GM23248 (cell line): ENCODE measurements at regions not wholly inside any gene's neighbourhood (a gene's known extent, or its start where the extent isn't known, plus 50 kb on each side); places are given as distances from the start of the nearest gene placed in this dataset.

Experiments
- DNase-seq: peaks from one replicate; pipeline ENCODE4 v3.0.0-alpha.2; 2015
- H2AFZ ChIP-seq: fragments of 200-600 bp; sonication (generic); 2 replicates; pipeline ENCODE4 v1.6.1; 2016; ENCODE audit warnings: antibody characterized with exemption
- H3F3A ChIP-seq: fragments of 200-600 bp; sonication (generic); 2 replicates; pipeline ENCODE4 v1.6.1; 2016; ENCODE audit warnings: mild to moderate bottlenecking, antibody characterized with exemption, mixed run types; ENCODE audit not compliant: insufficient read depth
- H3K27ac ChIP-seq: fragments of 200-600 bp; sonication (generic); 2 replicates; pipeline ENCODE4 v1.5.1; 2016; ENCODE audit warnings: mild to moderate bottlenecking
- H3K27me3 ChIP-seq: fragments of 200-600 bp; sonication (generic); replicated peaks from 2 replicates; pipeline ENCODE4 v1.6.1; 2016; ENCODE audit warnings: mild to moderate bottlenecking; ENCODE audit not compliant: insufficient read depth
- H3K36me3 ChIP-seq: fragments of 200-600 bp; sonication (generic); 2 replicates; pipeline ENCODE4 v1.6.1; 2016; ENCODE audit warnings: low read depth, mild to moderate bottlenecking
- H3K4me1 ChIP-seq: fragments of 200-600 bp; sonication (generic); 2 replicates; pipeline ENCODE4 v1.6.1; 2016; ENCODE audit warnings: mild to moderate bottlenecking; ENCODE audit not compliant: insufficient read depth
- H3K4me2 ChIP-seq: fragments of 200-600 bp; sonication (generic); one replicate; pipeline ENCODE4 v1.6.1; 2016; ENCODE audit warnings: mild to moderate bottlenecking; ENCODE audit not compliant: unreplicated experiment
- H3K4me3 ChIP-seq: fragments of 200-600 bp; sonication (generic); 2 replicates; pipeline ENCODE4 v1.5.1; 2016; ENCODE audit warnings: mild to moderate bottlenecking
- H3K79me2 ChIP-seq: fragments of 200-600 bp; sonication (generic); 2 replicates; pipeline ENCODE4 v1.6.1; 2016; ENCODE audit warnings: mild to moderate bottlenecking; ENCODE audit not compliant: insufficient read depth
- H3K9ac ChIP-seq: fragments of 200-600 bp; sonication (generic); 2 replicates; pipeline ENCODE4 v1.6.1; 2016; ENCODE audit warnings: mild to moderate bottlenecking
- H3K9me2 ChIP-seq: fragments of 200-600 bp; sonication (generic); 2 replicates; pipeline ENCODE4 v1.6.1; 2016; ENCODE audit warnings: mixed run types, mild to moderate bottlenecking, moderate library complexity; ENCODE audit not compliant: insufficient read depth
- H3K9me3 ChIP-seq: fragments of 200-600 bp; sonication (generic); one replicate; pipeline ENCODE4 v1.6.1; 2017; ENCODE audit warnings: low read depth
- H4K20me1 ChIP-seq: fragments of 200-600 bp; sonication (generic); 2 replicates; pipeline ENCODE4 v1.6.0; 2016; ENCODE audit not compliant: insufficient read depth
- EZH2 ChIP-seq: fragments of 200-600 bp; sonication (generic); IDR thresholded peaks from 2 replicates; pipeline ENCODE4 v1.6.1; 2018; ENCODE audit warnings: antibody characterized with exemption, mild to moderate bottlenecking; ENCODE audit not compliant: insufficient read depth, poor library complexity, severe bottlenecking
- EZH2phosphoT487 ChIP-seq: fragments of 200-600 bp; sonication (generic); IDR thresholded peaks from 2 replicates; pipeline ENCODE4 v1.6.1; 2018; ENCODE audit warnings: antibody characterized with exemption, moderate library complexity, mild to moderate bottlenecking, low read depth; ENCODE audit not compliant: insufficient read depth
- WGBS, 2 experiments: methylation state at CpG; one replicate each; pipeline ENCODE4 v1.1.6; 2015 to 2017; ENCODE audit warnings: low lambda C conversion rate in 2 of 2, low coverage in 1 of 2; ENCODE audit errors: missing lambda C conversion rate in 2 of 2; 5-methylcytosine and 5-hydroxymethylcytosine counted together
- in situ Hi-C: fragments of 300-500 bp; cut with MboI; formaldehyde crosslinking; loops from 2 replicates; pipeline ENCODE4 v1.15.0; 2020

- no peaks in the 10 kb centered on the region for H4K20me1 ChIP-seq
- TF ChIP-seq EZH2phosphoT487 (no peak), EZH2 (no peak)
- H3K27ac ChIP-seq, result no peak overlapping the region
- WGBS, 2 experiments, result 75 to 78% methylated on average over 1 of the region's 1 CpG
- no peaks in the 10 kb centered on the region for H3K79me2 ChIP-seq
- H3K9me2 ChIP-seq, result no peaks in the 10 kb centered on the region
- H3K9ac ChIP-seq, result no peak overlapping the region
- H3F3A ChIP-seq, result no peaks in the 10 kb centered on the region
- H3K27me3 ChIP-seq, result no peaks in the 10 kb centered on the region
- in situ Hi-C loops, result no loop called here
- H3K9me3 ChIP-seq, result no peaks in the 10 kb centered on the region
- H2AFZ ChIP-seq, result no peak overlapping the region
- no peak overlapping the region for H3K4me3 ChIP-seq
- no peak overlapping the region for H3K4me2 ChIP-seq
- DNase-seq, result no peak
- H3K4me1 ChIP-seq, result no peaks in the 10 kb centered on the region
- no peaks in the 10 kb centered on the region for H3K36me3 ChIP-seq
These were observed 346.3 kb upstream of the CDH11 start for GRCh38 chr16:65468133-65468532.

DNA sequence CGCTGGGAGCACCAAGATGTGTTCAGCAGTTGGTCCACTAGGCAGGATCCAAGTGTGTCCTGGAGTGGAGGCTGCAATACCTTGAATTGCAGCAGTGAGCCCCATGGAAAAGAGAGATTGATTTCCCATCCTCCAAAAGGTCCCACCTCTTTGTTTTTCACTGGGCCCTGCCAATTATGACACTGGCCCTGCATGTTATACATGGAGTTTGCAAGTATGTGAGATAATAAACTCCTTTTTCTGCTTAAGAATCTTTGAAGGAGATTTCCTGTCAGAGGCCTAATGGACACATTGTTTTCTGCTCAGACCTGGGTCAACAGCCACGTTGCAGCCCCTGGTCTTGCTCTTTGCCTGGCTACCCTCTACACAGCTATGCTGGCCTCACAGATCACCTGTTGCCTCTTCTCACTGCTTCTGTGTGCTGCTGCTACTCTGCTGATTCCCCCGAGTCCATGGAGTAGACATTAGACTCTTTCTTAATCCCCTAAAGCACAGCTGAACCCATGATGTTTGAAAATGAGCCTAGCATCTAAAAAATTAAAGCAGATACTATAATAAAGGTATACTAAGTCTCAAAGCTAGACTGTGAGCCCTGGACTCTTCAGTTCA, 341.9 kb upstream of the CDH11 start:
- no peak overlapping the region for H2AFZ ChIP-seq
- in situ Hi-C loops, result no loop called here
- no peaks in the 10 kb centered on the region for H3K27me3 ChIP-seq
- H3K9me2 ChIP-seq, result no peaks in the 10 kb centered on the region
- no peak for DNase-seq
- no peak overlapping the region for H3K27ac ChIP-seq
- no peak overlapping the region for H3K4me3 ChIP-seq
- H3K4me1 ChIP-seq, result no peaks in the 10 kb centered on the region
- H3K79me2 ChIP-seq, result no peaks in the 10 kb centered on the region
- no peaks in the 10 kb centered on the region for H3F3A ChIP-seq
- 59 to 66% methylated on average over 3 of the region's 3 CpGs for whole genome bisulfite sequencing, 2 experiments
- H3K9ac ChIP-seq, result no peak overlapping the region
- H3K9me3 ChIP-seq, result no peaks in the 10 kb centered on the region
- H3K4me2 ChIP-seq, result no peak overlapping the region
- H3K36me3 ChIP-seq, result no peaks in the 10 kb centered on the region
- TF ChIP-seq EZH2 (no peak), EZH2phosphoT487 (no peak)
- H4K20me1 ChIP-seq, result no peaks in the 10 kb centered on the region

DNA sequence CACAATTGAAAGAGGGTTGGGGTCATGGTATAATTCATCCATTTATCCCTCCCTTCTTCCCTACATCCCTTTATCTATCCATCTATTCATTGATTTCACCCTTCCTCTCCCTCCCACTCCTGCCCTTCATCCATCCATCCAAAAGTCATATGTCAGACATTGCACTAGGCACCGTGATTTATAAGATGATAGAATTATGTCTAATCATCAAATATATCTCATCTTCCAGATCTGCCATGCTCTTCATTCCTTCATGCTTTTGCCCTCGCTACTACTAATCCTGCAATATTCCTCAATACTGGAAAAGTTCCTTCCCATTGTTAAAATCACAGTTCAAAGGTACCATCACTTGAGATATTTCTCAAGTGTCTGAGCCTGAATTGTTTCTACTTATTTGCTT, 335.2 kb upstream of the CDH11 start:
- H3K9ac ChIP-seq, result no peak overlapping the region
- H3K27me3 ChIP-seq, result no peaks in the 10 kb centered on the region
- no peaks in the 10 kb centered on the region for H3K9me2 ChIP-seq
- H3F3A ChIP-seq, result no peaks in the 10 kb centered on the region
- H3K36me3 ChIP-seq, result no peaks in the 10 kb centered on the region
- H3K4me1 ChIP-seq, result no peaks in the 10 kb centered on the region
- no peak overlapping the region for H3K4me3 ChIP-seq
- no peaks in the 10 kb centered on the region for H4K20me1 ChIP-seq
- TF ChIP-seq EZH2phosphoT487, result no peak
- no peak for TF ChIP-seq EZH2
- 62 to 69% methylated on average over 2 of the region's 2 CpGs for WGBS, 2 experiments
- H2AFZ ChIP-seq, result no peak overlapping the region
- no peak overlapping the region for H3K4me2 ChIP-seq
- no peaks in the 10 kb centered on the region for H3K9me3 ChIP-seq
- no peaks in the 10 kb centered on the region for H3K79me2 ChIP-seq
- no peak overlapping the region for H3K27ac ChIP-seq
- no peak for DNase-seq
- in situ Hi-C loops, result no loop called here

DNA sequence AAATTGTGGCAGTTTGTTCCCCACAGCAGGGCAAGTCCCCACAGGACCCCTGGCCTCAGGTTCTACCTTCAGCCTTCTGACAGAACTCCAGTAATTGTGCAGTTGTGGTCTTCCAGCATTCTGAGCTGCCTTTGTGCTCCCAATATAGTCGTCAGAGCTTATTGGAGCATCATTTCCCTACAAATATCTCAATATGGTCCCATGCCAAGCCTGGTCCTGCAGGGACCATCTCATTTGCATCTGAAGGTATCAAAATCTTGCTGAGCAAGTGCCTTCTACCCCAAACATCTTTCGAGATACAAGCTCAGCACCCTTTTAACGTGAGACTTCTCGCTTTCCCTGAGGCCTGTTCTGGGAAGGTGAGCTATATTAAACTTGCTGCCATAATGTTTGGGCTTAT, 333.9 kb upstream of the CDH11 start:
- H3K36me3 ChIP-seq, result no peaks in the 10 kb centered on the region
- no peak overlapping the region for H3K9ac ChIP-seq
- no peaks in the 10 kb centered on the region for H4K20me1 ChIP-seq
- no peak overlapping the region for H3K4me3 ChIP-seq
- no peak for DNase-seq
- no peaks in the 10 kb centered on the region for H3K79me2 ChIP-seq
- in situ Hi-C loops, result no loop called here
- TF ChIP-seq EZH2phosphoT487 (no peak), EZH2 (no peak)
- H3K9me3 ChIP-seq, result no peaks in the 10 kb centered on the region
- H3K9me2 ChIP-seq, result no peaks in the 10 kb centered on the region
- no peaks in the 10 kb centered on the region for H3K27me3 ChIP-seq
- no peak overlapping the region for H3K4me2 ChIP-seq
- H3F3A ChIP-seq, result no peaks in the 10 kb centered on the region
- 97 to 98% methylated on average over 4 of the region's 4 CpGs for WGBS, 2 experiments
- H3K4me1 ChIP-seq, result no peaks in the 10 kb centered on the region
- no peak overlapping the region for H3K27ac ChIP-seq
- H2AFZ ChIP-seq, result no peak overlapping the region

- TF ChIP-seq EZH2phosphoT487 (no peak), EZH2 (no peak)
- Histone ChIP-seq H3K4me3 (no peak overlapping the region), H3K27me3 (no peaks in the 10 kb centered on the region), H3K36me3 (no peaks in the 10 kb centered on the region), H3K4me2 (no peak overlapping the region), H3K9me3 (no peaks in the 10 kb centered on the region), H3K79me2 (no peaks in the 10 kb centered on the region), H3K9me2 (no peaks in the 10 kb centered on the region), H2AFZ (no peak overlapping the region), H4K20me1 (no peaks in the 10 kb centered on the region), H3F3A (no peaks in the 10 kb centered on the region), H3K4me1 (no peaks in the 10 kb centered on the region), H3K9ac (no peak overlapping the region), H3K27ac (no peak overlapping the region)
- DNase-seq, result no peak
- in situ Hi-C loops, result no loop called here
- 47 to 63% methylated on average over 2 of the region's 2 CpGs for WGBS, 2 experiments
These were observed 331.8 kb upstream of the CDH11 start for GRCh38 chr16:65453646-65454045.
